HL-60 (cell line): ENCODE measurements at regions not wholly inside any gene's neighbourhood (a gene's known extent, or its start where the extent isn't known, plus 50 kb on each side); places are given as distances from the start of the nearest gene placed in this dataset.

ENCODE experiments used
- CTCF ChIP-seq: IDR thresholded peaks from one replicate; pipeline ENCODE4 v1.5.1; 2011; ENCODE audit warnings: low read length, control low read depth, inconsistent platforms; ENCODE audit not compliant: insufficient read depth
- POLR2AphosphoS5 ChIP-seq: IDR thresholded peaks from 2 replicates; pipeline ENCODE4 v1.6.1; 2012; ENCODE audit warnings: low read depth
- SPI1 ChIP-seq: IDR thresholded peaks from 2 replicates; pipeline ENCODE4 v1.6.1; 2012; ENCODE audit warnings: low read depth, mild to moderate bottlenecking, borderline replicate concordance

DNA sequence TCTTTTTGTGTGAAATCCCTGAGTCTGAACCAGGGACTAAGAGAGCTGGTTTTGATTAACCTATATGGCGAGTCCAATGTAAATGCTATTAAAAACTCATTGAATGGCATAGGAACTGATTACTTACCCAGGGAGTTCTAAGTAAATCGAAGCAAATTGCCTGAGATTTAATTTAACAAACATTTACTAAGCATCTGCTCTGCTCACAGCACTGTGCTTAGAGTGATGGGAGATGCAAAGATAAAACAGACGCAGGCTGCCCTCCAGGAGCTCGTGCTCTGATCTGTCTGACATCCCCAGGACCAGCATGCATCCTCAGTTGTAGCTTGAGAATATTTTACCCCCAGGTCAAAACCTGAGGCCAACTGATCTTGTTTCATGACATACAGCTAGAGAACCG lies 247.9 kb downstream of the NR2F2 start:
- TF ChIP-seq CTCF = no peak
- no peak for TF ChIP-seq SPI1
- no peak for TF ChIP-seq POLR2AphosphoS5
